Fibroblast of the aortic adventitia (primary cell): ENCODE measurements at regions not wholly inside any gene's neighbourhood (a gene's known extent, or its start where the extent isn't known, plus 50 kb on each side); places are given as distances from the start of the nearest gene placed in this dataset.

ENCODE experiments used
- DNase-seq: peaks from one replicate; pipeline ENCODE4 v3.0.0-alpha.2; 2010; ENCODE audit warnings: low read depth
- H3K4me3 ChIP-seq: 2 replicates; pipeline ENCODE4 v1.5.1; 2011; ENCODE audit warnings: low read depth, mild to moderate bottlenecking, control low read depth, low read length, moderate library complexity
- CTCF ChIP-seq: IDR thresholded peaks from 2 replicates; pipeline ENCODE4 v1.5.1; 2011; ENCODE audit warnings: mild to moderate bottlenecking, low read length, control low read depth, inconsistent platforms; ENCODE audit not compliant: insufficient read depth

GRCh38 chr2:78118037-78118436 lies 595.9 kb upstream of the LRRTM4 start:
- TF ChIP-seq CTCF = no peak
- DNase-seq = no peak
- no peak overlapping the region for H3K4me3 ChIP-seq

GRCh38 chr2:78120275-78120674 lies 598.1 kb upstream of the LRRTM4 start:
- DNase-seq = no peak
- no peak overlapping the region for H3K4me3 ChIP-seq
- TF ChIP-seq CTCF = no peak

- DNase-seq = no peak
- TF ChIP-seq CTCF = no peak
- no peak overlapping the region for H3K4me3 ChIP-seq
Observed at GRCh38 chr2:78125042-78125441, 602.9 kb upstream of the LRRTM4 start.

- no peak overlapping the region for H3K4me3 ChIP-seq
- DNase-seq = no peak
- no peak for TF ChIP-seq CTCF
Observed at GRCh38 chr2:78127424-78127823, 605.2 kb upstream of the LRRTM4 start.

GRCh38 chr2:78132391-78133370 lies 610.5 kb upstream of the LRRTM4 start:
- TF ChIP-seq CTCF = no peak

GRCh38 chr2:78145395-78145996 lies 623.3 kb upstream of the LRRTM4 start:
- no peak for TF ChIP-seq CTCF
- no peak for DNase-seq
- no peak overlapping the region for H3K4me3 ChIP-seq

More at GRCh38 chr2:78132391-78133370, 610.5 kb upstream of the LRRTM4 start:
- no peak for DNase-seq
- no peak overlapping the region for H3K4me3 ChIP-seq
